Ureter (tissue), 1 donor: ENCODE measurements at regions not wholly inside any gene's neighbourhood (a gene's known extent, or its start where the extent isn't known, plus 50 kb on each side); places are given as distances from the start of the nearest gene placed in this dataset.

Experiments
- DNase-seq: peaks from one replicate; pipeline ENCODE4 v3.0.0-alpha.2; 2020; ENCODE audit warnings: low spot score
- donor health status: DM: yes; HTN: yes; CAD: no.

GRCh38 chr2:187136646-187137045, 287.7 kb upstream of the ZSWIM2 start:
- DNase-seq = no peak

- no peak for DNase-seq
These were observed 285.3 kb upstream of the ZSWIM2 start for GRCh38 chr2:187134306-187134705.

GRCh38 chr2:187129868-187130267, 280.9 kb upstream of the ZSWIM2 start:
- no peak for DNase-seq

- no peak for DNase-seq
These were observed 280.3 kb upstream of the ZSWIM2 start for GRCh38 chr2:187129306-187129705.

GRCh38 chr2:187126247-187127005, 277.5 kb upstream of the ZSWIM2 start:
- no peak for DNase-seq

GRCh38 chr2:187125318-187125717, 276.3 kb upstream of the ZSWIM2 start:
- no peak for DNase-seq

GRCh38 chr2:187124529-187124928, 275.6 kb upstream of the ZSWIM2 start:
- no peak for DNase-seq

GRCh38 chr2:187118331-187119099, 269.5 kb upstream of the ZSWIM2 start:
- DNase-seq = no peak

GRCh38 chr2:187117483-187117882, 268.5 kb upstream of the ZSWIM2 start:
- DNase-seq = no peak

- no peak for DNase-seq
These were observed 266.7 kb upstream of the ZSWIM2 start for GRCh38 chr2:187115627-187116026.

GRCh38 chr2:187107001-187107400, 258.0 kb upstream of the ZSWIM2 start:
- no peak for DNase-seq

- DNase-seq = no peak
These were observed 256.2 kb upstream of the ZSWIM2 start for GRCh38 chr2:187105218-187105617.

- DNase-seq = no peak
These were observed 253.4 kb upstream of the ZSWIM2 start for GRCh38 chr2:187102381-187102780.

GRCh38 chr2:187098154-187098553, 249.2 kb upstream of the ZSWIM2 start:
- no peak for DNase-seq

GRCh38 chr2:187093771-187094412, 244.9 kb upstream of the ZSWIM2 start:
- no peak for DNase-seq

- no peak for DNase-seq
These were observed 242.7 kb upstream of the ZSWIM2 start for GRCh38 chr2:187091664-187092063.

GRCh38 chr2:187084524-187084923, 235.6 kb upstream of the ZSWIM2 start:
- no peak for DNase-seq

GRCh38 chr2:187081461-187081860, 232.5 kb upstream of the ZSWIM2 start:
- no peak for DNase-seq

GRCh38 chr2:187079901-187080300, 230.9 kb upstream of the ZSWIM2 start:
- no peak for DNase-seq

- DNase-seq = no peak
These were observed 229.3 kb upstream of the ZSWIM2 start for GRCh38 chr2:187078297-187078696.

GRCh38 chr2:187075671-187076070, 226.7 kb upstream of the ZSWIM2 start:
- DNase-seq = no peak

- DNase-seq = no peak
These were observed 226.2 kb upstream of the ZSWIM2 start for GRCh38 chr2:187075199-187075635.

- no peak for DNase-seq
These were observed 209.2 kb upstream of the ZSWIM2 start for GRCh38 chr2:187058198-187058597.
